Breast epithelium (tissue), 4 donors: ENCODE measurements at regions not wholly inside any gene's neighbourhood (a gene's known extent, or its start where the extent isn't known, plus 50 kb on each side); places are given as distances from the start of the nearest gene placed in this dataset.

ENCODE experiments used
- DNase-seq, 2 donors: peaks; one replicate each; pipeline ENCODE4 v3.0.0-alpha.2; 2019; ENCODE audit warnings: low spot score in 2 of 2
- H3K27ac ChIP-seq, 2 donors: fragments of 200-600 bp; sonication (generic) in 1 of 2; one replicate each; pipeline ENCODE4 v1.5.1; 2016 to 2019; ENCODE audit warnings: mild to moderate bottlenecking in 1 of 2
- H3K27me3 ChIP-seq, 2 donors: fragments of 200-600 bp; sonication (generic) in 1 of 2; one replicate each; pipeline versions ENCODE4 v1.5.1 to v1.6.0; 2017 to 2019; ENCODE audit warnings: control low read depth in 1 of 2, mild to moderate bottlenecking in 1 of 2
- H3K36me3 ChIP-seq: fragments of 200-600 bp; one replicate; pipeline ENCODE4 v1.5.1; 2019
- H3K4me1 ChIP-seq, 2 donors: fragments of 200-600 bp; sonication (generic); one replicate each; pipeline ENCODE4 v1.5.1; 2016 to 2019; ENCODE audit warnings: control low read depth in 1 of 2
- H3K4me3 ChIP-seq, 3 donors: fragments of 200-600 bp; sonication (generic); 1 replicate in 2 of 3; 2 replicates in 1 of 3; pipeline ENCODE4 v1.5.1; 2016 to 2019; ENCODE audit warnings: mild to moderate bottlenecking in 3 of 3, moderate library complexity in 2 of 3
- H3K9me3 ChIP-seq, 2 donors: fragments of 200-600 bp; sonication (generic) in 1 of 2; one replicate each; pipeline ENCODE4 v1.5.1; 2016 to 2019; ENCODE audit warnings: control low read depth in 1 of 2
- POLR2A ChIP-seq: fragments of 450-650 bp; IDR thresholded peaks from one replicate; pipeline ENCODE4 v1.6.1; 2016; ENCODE audit warnings: antibody characterized with exemption, mild to moderate bottlenecking, moderate library complexity
- POLR2AphosphoS5 ChIP-seq, 3 donors: sonication (generic); formaldehyde crosslinking; IDR thresholded peaks; one replicate each; pipeline ENCODE4 v1.6.1; 2017; ENCODE audit warnings: antibody characterized with exemption in 3 of 3
- intact Hi-C: fragments of 100-400 bp; cut with DNase I; formaldehyde crosslinking; loops from one replicate; pipeline ENCODE4 v1.15.1; 2023; ENCODE audit warnings: low total_unique reads
- TF ChIP-seq, protein P1 (sequence below), 3 donors: fragments of 450-650 bp; IDR thresholded peaks; one replicate each; pipeline ENCODE4 v1.5.1; 2016 to 2017; ENCODE audit warnings: antibody characterized with exemption in 3 of 3, mild to moderate bottlenecking in 3 of 3, moderate library complexity in 3 of 3

GRCh38 chr3:74921676-74922075 lies 307.2 kb upstream of the CNTN3 start:
- intact Hi-C loops: no loop called here
- no peaks in the 10 kb centered on the region for H3K36me3 ChIP-seq
- H3K27me3 ChIP-seq: no peaks in the 10 kb centered on the region
- H3K4me3 ChIP-seq: no peak overlapping the region
- TF ChIP-seq POLR2AphosphoS5 (IDR thresholded peaks at IDR 0.05) (no peak), POLR2A (no peak)
- TF ChIP-seq, protein P1, sequence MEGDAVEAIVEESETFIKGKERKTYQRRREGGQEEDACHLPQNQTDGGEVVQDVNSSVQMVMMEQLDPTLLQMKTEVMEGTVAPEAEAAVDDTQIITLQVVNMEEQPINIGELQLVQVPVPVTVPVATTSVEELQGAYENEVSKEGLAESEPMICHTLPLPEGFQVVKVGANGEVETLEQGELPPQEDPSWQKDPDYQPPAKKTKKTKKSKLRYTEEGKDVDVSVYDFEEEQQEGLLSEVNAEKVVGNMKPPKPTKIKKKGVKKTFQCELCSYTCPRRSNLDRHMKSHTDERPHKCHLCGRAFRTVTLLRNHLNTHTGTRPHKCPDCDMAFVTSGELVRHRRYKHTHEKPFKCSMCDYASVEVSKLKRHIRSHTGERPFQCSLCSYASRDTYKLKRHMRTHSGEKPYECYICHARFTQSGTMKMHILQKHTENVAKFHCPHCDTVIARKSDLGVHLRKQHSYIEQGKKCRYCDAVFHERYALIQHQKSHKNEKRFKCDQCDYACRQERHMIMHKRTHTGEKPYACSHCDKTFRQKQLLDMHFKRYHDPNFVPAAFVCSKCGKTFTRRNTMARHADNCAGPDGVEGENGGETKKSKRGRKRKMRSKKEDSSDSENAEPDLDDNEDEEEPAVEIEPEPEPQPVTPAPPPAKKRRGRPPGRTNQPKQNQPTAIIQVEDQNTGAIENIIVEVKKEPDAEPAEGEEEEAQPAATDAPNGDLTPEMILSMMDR (IDR thresholded peaks at IDR 0.05): no peak
- H3K4me1 ChIP-seq: no peaks in the 10 kb centered on the region
- no peak overlapping the region for H3K27ac ChIP-seq
- no peak for DNase-seq
- no peaks in the 10 kb centered on the region for H3K9me3 ChIP-seq

- Histone ChIP-seq H3K36me3 (no peaks in the 10 kb centered on the region), H3K9me3 (no peaks in the 10 kb centered on the region), H3K4me3 (no peak overlapping the region), H3K4me1 (no peaks in the 10 kb centered on the region), H3K27me3 (no peaks in the 10 kb centered on the region), H3K27ac (no peak overlapping the region)
- intact Hi-C loops: no loop called here
- TF ChIP-seq POLR2AphosphoS5 (IDR thresholded peaks at IDR 0.05): no peak
- TF ChIP-seq, protein P1 (IDR thresholded peaks at IDR 0.05): no peak
- TF ChIP-seq POLR2A: no peak
- DNase-seq: no peak
These were observed 306.4 kb upstream of the CNTN3 start for GRCh38 chr3:74920721-74921350.

- intact Hi-C loops: no loop called here
- Histone ChIP-seq H3K9me3 (no peaks in the 10 kb centered on the region), H3K4me1 (no peaks in the 10 kb centered on the region), H3K36me3 (no peaks in the 10 kb centered on the region), H3K4me3 (no peak overlapping the region), H3K27ac (no peak overlapping the region), H3K27me3 (no peaks in the 10 kb centered on the region)
- DNase-seq: no peak
- TF ChIP-seq, protein P1 (IDR thresholded peaks at IDR 0.05): no peak
- TF ChIP-seq POLR2A (no peak), POLR2AphosphoS5 (IDR thresholded peaks at IDR 0.05) (no peak)
These were observed 302.2 kb upstream of the CNTN3 start for GRCh38 chr3:74916696-74917095.

- Histone ChIP-seq H3K4me1 (no peaks in the 10 kb centered on the region), H3K27ac (no peak overlapping the region), H3K4me3 (no peak overlapping the region), H3K27me3 (no peaks in the 10 kb centered on the region), H3K9me3 (no peaks in the 10 kb centered on the region), H3K36me3 (no peaks in the 10 kb centered on the region)
- TF ChIP-seq POLR2AphosphoS5 (IDR thresholded peaks at IDR 0.05) (no peak), POLR2A (no peak)
- TF ChIP-seq, protein P1 (IDR thresholded peaks at IDR 0.05): no peak
- intact Hi-C loops: no loop called here
- DNase-seq: no peak
These were observed 291.7 kb upstream of the CNTN3 start for GRCh38 chr3:74906181-74906580.

DNA sequence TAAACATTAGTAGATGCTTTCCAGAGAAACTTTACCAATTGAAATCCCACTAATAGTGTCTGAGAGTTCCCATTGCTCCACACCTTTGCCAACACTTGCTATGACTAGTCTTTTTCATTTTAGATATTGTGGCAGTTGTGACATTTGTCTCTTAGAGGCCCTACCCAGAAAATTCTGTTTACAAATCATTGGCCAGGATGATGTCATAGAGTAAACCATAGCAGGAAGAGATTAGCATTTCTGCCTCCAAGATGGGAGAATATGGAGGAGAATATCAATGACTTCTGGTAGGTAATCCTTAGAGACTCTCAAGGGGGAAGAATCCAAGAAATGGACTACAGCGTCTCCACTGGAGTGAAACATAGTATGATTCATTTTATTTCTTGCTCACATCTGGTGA lies 291.0 kb upstream of the CNTN3 start:
- Histone ChIP-seq H3K4me3 (no peak overlapping the region), H3K36me3 (no peaks in the 10 kb centered on the region), H3K27me3 (no peaks in the 10 kb centered on the region), H3K4me1 (no peaks in the 10 kb centered on the region), H3K9me3 (no peaks in the 10 kb centered on the region), H3K27ac (no peak overlapping the region)
- TF ChIP-seq, protein P1 (IDR thresholded peaks at IDR 0.05): no peak
- TF ChIP-seq POLR2AphosphoS5 (IDR thresholded peaks at IDR 0.05) (no peak), POLR2A (no peak)
- no peak for DNase-seq
- intact Hi-C loops: no loop called here
